ENCODE measurements at regions not wholly inside any gene's neighbourhood (a gene's known extent, or its start where the extent isn't known, plus 50 kb on each side); places are given as distances from the start of the nearest gene placed in this dataset.

DNA sequence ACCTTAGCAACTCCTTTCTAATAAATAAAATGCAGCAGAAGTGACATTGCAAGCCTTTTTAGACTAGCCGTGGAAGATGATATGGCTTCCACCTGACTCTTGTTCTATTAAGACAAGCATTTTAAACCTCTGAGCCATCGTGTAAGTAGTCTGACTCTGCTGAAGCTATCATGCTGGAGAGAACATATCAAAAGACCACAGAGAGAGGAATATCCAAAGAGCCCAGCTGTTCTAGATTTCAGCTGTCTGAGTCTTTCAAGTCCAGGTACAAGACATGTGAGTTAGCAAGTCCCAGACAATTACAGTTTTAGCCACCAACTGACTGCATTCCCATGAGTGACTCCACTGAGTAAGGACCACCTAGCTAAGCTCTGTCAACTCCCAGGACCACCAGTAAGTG, 517.0 kb upstream of the NAALADL2 start:
- TF ChIP-seq, protein P1, sequence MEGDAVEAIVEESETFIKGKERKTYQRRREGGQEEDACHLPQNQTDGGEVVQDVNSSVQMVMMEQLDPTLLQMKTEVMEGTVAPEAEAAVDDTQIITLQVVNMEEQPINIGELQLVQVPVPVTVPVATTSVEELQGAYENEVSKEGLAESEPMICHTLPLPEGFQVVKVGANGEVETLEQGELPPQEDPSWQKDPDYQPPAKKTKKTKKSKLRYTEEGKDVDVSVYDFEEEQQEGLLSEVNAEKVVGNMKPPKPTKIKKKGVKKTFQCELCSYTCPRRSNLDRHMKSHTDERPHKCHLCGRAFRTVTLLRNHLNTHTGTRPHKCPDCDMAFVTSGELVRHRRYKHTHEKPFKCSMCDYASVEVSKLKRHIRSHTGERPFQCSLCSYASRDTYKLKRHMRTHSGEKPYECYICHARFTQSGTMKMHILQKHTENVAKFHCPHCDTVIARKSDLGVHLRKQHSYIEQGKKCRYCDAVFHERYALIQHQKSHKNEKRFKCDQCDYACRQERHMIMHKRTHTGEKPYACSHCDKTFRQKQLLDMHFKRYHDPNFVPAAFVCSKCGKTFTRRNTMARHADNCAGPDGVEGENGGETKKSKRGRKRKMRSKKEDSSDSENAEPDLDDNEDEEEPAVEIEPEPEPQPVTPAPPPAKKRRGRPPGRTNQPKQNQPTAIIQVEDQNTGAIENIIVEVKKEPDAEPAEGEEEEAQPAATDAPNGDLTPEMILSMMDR (IDR thresholded peaks at IDR 0.05; ENCODE audit: extremely low read depth in 1 of 2, insufficient read depth in 1 of 2, low read depth in 1 of 2, low read length in 2 of 2), result no peak
- no peak for TF ChIP-seq POLR2A (IDR thresholded peaks at IDR 0.05; ENCODE audit: low read depth, low read length)
- TF ChIP-seq MAX (IDR thresholded peaks at IDR 0.05; ENCODE audit: insufficient read depth, insufficient read length), result no peak
- no peak for TF ChIP-seq MYC (IDR thresholded peaks at IDR 0.05; ENCODE audit: low read depth, low read length)
- no peak for TF ChIP-seq POLR2AphosphoS5 (IDR thresholded peaks at IDR 0.05; ENCODE audit: insufficient read depth, low read depth, low read length)

Measured in endothelial cell of umbilical vein (primary cell).